AG08395 (cell line): ENCODE measurements at regions not wholly inside any gene's neighbourhood (a gene's known extent, or its start where the extent isn't known, plus 50 kb on each side); places are given as distances from the start of the nearest gene placed in this dataset.
"Not testable (repeated sequence)": the region's sequence is repeated elsewhere in the genome, so short reads cannot be mapped to it uniquely, and the experiment has no call there.

Experiments used
- DNase-seq: peaks from one replicate; pipeline ENCODE4 v3.0.0; 2012; ENCODE audit warnings: mixed read lengths, low spot score

GRCh38 chr5:127133071-127133470 is 59.8 kb upstream of the C5orf63 start:
- no peak for DNase-seq

- DNase-seq, result no peak
These were observed 63.6 kb upstream of the C5orf63 start for GRCh38 chr5:127136908-127137307.

- DNase-seq, result no peak
These were observed 70.4 kb upstream of the C5orf63 start for GRCh38 chr5:127143722-127144121.

GRCh38 chr5:127153031-127153430 is 79.7 kb upstream of the C5orf63 start:
- no peak for DNase-seq

GRCh38 chr5:127153521-127153920 is 80.2 kb upstream of the C5orf63 start:
- DNase-seq, result no peak

- DNase-seq, result no peak
These were observed 90.4 kb upstream of the C5orf63 start for GRCh38 chr5:127163750-127164149.

- no peak for DNase-seq
These were observed 97.8 kb upstream of the C5orf63 start for GRCh38 chr5:127170918-127171600.

- DNase-seq, result no peak
These were observed 103.5 kb upstream of the C5orf63 start for GRCh38 chr5:127176769-127177168.

GRCh38 chr5:127182631-127183030 is 108.0 kb upstream of the MEGF10 start:
- DNase-seq, result not testable (repeated sequence)

- no peak for DNase-seq
These were observed 107.3 kb upstream of the MEGF10 start for GRCh38 chr5:127183332-127183731.

GRCh38 chr5:127184851-127185250 is 105.7 kb upstream of the MEGF10 start:
- no peak for DNase-seq

- DNase-seq, result no peak
These were observed 103.9 kb upstream of the MEGF10 start for GRCh38 chr5:127186657-127187056.

- no peak for DNase-seq
These were observed 102.9 kb upstream of the MEGF10 start for GRCh38 chr5:127187706-127188105.

- no peak for DNase-seq
These were observed 98.4 kb upstream of the MEGF10 start for GRCh38 chr5:127192150-127192549.

- DNase-seq, result no peak
These were observed 97.7 kb upstream of the MEGF10 start for GRCh38 chr5:127192836-127193338.

GRCh38 chr5:127196042-127196441 is 94.6 kb upstream of the MEGF10 start:
- no peak for DNase-seq

- DNase-seq, result not testable (repeated sequence)
These were observed 93.0 kb upstream of the MEGF10 start for GRCh38 chr5:127197402-127198167.

GRCh38 chr5:127202738-127203137 is 87.9 kb upstream of the MEGF10 start:
- DNase-seq, result not testable (repeated sequence)

GRCh38 chr5:127203818-127204217 is 86.8 kb upstream of the MEGF10 start:
- DNase-seq, result peak; percentile 17

GRCh38 chr5:127205147-127205546 is 85.4 kb upstream of the MEGF10 start:
- DNase-seq, result no peak

- DNase-seq, result peak; percentile 52
These were observed 84.1 kb upstream of the MEGF10 start for GRCh38 chr5:127206320-127207113.

GRCh38 chr5:127210042-127210441 is 80.6 kb upstream of the MEGF10 start:
- DNase-seq, result no peak

- DNase-seq, result no peak
These were observed 77.4 kb upstream of the MEGF10 start for GRCh38 chr5:127213231-127213630.
